Right atrium auricular region (tissue), 2 donors: ENCODE measurements at regions not wholly inside any gene's neighbourhood (a gene's known extent, or its start where the extent isn't known, plus 50 kb on each side); places are given as distances from the start of the nearest gene placed in this dataset.

Experiments used
- DNase-seq: peaks from one replicate; pipeline ENCODE4 v3.0.0-alpha.2; 2019; ENCODE audit warnings: low spot score
- H3K27ac ChIP-seq, 2 donors: fragments of 200-600 bp; sonication (generic); 1 replicate in 1 of 2; 2 replicates in 1 of 2; pipeline ENCODE4 v1.5.1; 2016 to 2019
- H3K27me3 ChIP-seq, 2 donors: fragments of 200-600 bp; sonication (generic); one replicate each; pipeline versions ENCODE4 v1.5.1 to v1.6.0; 2017 to 2019
- H3K36me3 ChIP-seq: fragments of 200-600 bp; sonication (generic); one replicate; pipeline ENCODE4 v1.5.1; 2016
- H3K4me1 ChIP-seq, 2 donors: fragments of 200-600 bp; sonication (generic); one replicate each; pipeline versions ENCODE4 v1.5.1 to v1.6.0; 2017 to 2019
- H3K4me3 ChIP-seq, 2 donors: fragments of 200-600 bp; sonication (generic); 1 replicate in 1 of 2; 2 replicates in 1 of 2; pipeline ENCODE4 v1.5.1; 2017 to 2019; ENCODE audit warnings: mild to moderate bottlenecking in 1 of 2, moderate library complexity in 1 of 2
- H3K9me3 ChIP-seq, 2 donors: fragments of 200-600 bp; sonication (generic); one replicate each; pipeline ENCODE4 v1.5.1; 2019
- CTCF ChIP-seq, 2 donors: fragments of 200-600 bp; sonication (generic); IDR thresholded peaks; one replicate each; pipeline ENCODE4 v1.5.1; 2019; ENCODE audit warnings: antibody characterized with exemption in 2 of 2

GRCh38 chr4:38287101-38287851 lies 327.1 kb downstream of the PTTG2 start:
- DNase-seq: no peak
- no peaks in the 10 kb centered on the region for H3K36me3 ChIP-seq
- H3K4me3 ChIP-seq: no peak overlapping the region
- H3K9me3 ChIP-seq: no peaks in the 10 kb centered on the region
- no peak for TF ChIP-seq CTCF (IDR thresholded peaks at IDR 0.05)
- no peak overlapping the region for H3K27ac ChIP-seq
- no peaks in the 10 kb centered on the region for H3K27me3 ChIP-seq
- no peaks in the 10 kb centered on the region for H3K4me1 ChIP-seq

GRCh38 chr4:38289553-38289952 lies 329.4 kb downstream of the PTTG2 start:
- Histone ChIP-seq H3K36me3 (no peaks in the 10 kb centered on the region), H3K4me3 (no peak overlapping the region), H3K9me3 (peaks cover 0 to 15% of the 10 kb centered on the region in 2 donors), H3K4me1 (no peaks in the 10 kb centered on the region), H3K27ac (no peak overlapping the region), H3K27me3 (no peaks in the 10 kb centered on the region)
- no peak for TF ChIP-seq CTCF (IDR thresholded peaks at IDR 0.05)
- DNase-seq: no peak

- H3K36me3 ChIP-seq: no peaks in the 10 kb centered on the region
- H3K27ac ChIP-seq: no peak overlapping the region
- H3K4me1 ChIP-seq: no peaks in the 10 kb centered on the region
- no peak for DNase-seq
- H3K27me3 ChIP-seq: no peaks in the 10 kb centered on the region
- H3K4me3 ChIP-seq: no peak overlapping the region
- H3K9me3 ChIP-seq: peaks cover 0 to 15% of the 10 kb centered on the region in 2 donors
- TF ChIP-seq CTCF (IDR thresholded peaks at IDR 0.05): no peak
These were observed 330.2 kb downstream of the PTTG2 start for GRCh38 chr4:38290366-38290765.

DNA sequence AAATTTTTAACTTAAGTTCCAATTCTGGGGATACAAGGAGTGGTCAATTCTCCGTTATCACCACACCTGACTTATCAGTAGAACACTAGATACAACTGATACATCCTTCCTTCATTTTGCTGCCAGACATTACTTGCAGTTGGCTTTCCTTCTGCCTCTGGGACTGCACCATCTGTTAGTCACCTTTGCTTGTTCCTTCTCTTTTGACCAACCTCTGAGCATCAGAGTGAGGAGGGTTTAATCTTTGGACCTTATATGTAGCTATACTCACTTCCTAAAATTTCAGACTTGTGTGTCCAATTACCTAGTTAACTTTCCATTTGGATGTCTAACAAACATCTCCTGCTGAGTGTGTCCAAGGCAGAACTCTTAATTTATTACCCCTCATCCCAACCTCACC lies 330.7 kb downstream of the PTTG2 start:
- H3K27ac ChIP-seq: no peak overlapping the region
- no peak for TF ChIP-seq CTCF (IDR thresholded peaks at IDR 0.05)

GRCh38 chr4:38292529-38292928 lies 332.3 kb downstream of the PTTG2 start:
- TF ChIP-seq CTCF (IDR thresholded peaks at IDR 0.05): no peak
- no peaks in the 10 kb centered on the region for H3K4me1 ChIP-seq
- no peak overlapping the region for H3K27ac ChIP-seq
- no peaks in the 10 kb centered on the region for H3K36me3 ChIP-seq
- H3K9me3 ChIP-seq: peaks cover 0 to 16% of the 10 kb centered on the region in 2 donors
- DNase-seq: no peak
- no peaks in the 10 kb centered on the region for H3K27me3 ChIP-seq
- no peak overlapping the region for H3K4me3 ChIP-seq

More for the DNA sequence above, 330.7 kb downstream of the PTTG2 start:
- Histone ChIP-seq H3K27me3 (no peaks in the 10 kb centered on the region), H3K4me3 (no peak overlapping the region), H3K9me3 (peaks cover 0 to 15% of the 10 kb centered on the region in 2 donors), H3K36me3 (no peaks in the 10 kb centered on the region), H3K4me1 (no peaks in the 10 kb centered on the region)
- DNase-seq: no peak

- no peaks in the 10 kb centered on the region for H3K27me3 ChIP-seq
- no peak overlapping the region for H3K27ac ChIP-seq
- no peaks in the 10 kb centered on the region for H3K4me1 ChIP-seq
- peaks cover 4 to 33% of the 10 kb centered on the region in 2 donors for H3K9me3 ChIP-seq
- no peaks in the 10 kb centered on the region for H3K36me3 ChIP-seq
- TF ChIP-seq CTCF (IDR thresholded peaks at IDR 0.05): no peak
- DNase-seq: no peak
- H3K4me3 ChIP-seq: no peak overlapping the region
These were observed 334.0 kb downstream of the PTTG2 start for GRCh38 chr4:38294238-38294637.
